ENCODE measurements at regions not wholly inside any gene's neighbourhood (a gene's known extent, or its start where the extent isn't known, plus 50 kb on each side); places are given as distances from the start of the nearest gene placed in this dataset.

- no peaks in the 10 kb centered on the region for H3K79me2 ChIP-seq (ENCODE audit: insufficient read depth, low read length)
- ATAC-seq (ENCODE audit: insufficient read depth, low read depth) = no peak
These were observed 830.5 kb upstream of the KLHL29 start for GRCh38 chr2:22554453-22554852.

GRCh38 chr2:22557406-22557805 is 827.6 kb upstream of the KLHL29 start:
- H3K4me3 ChIP-seq (ENCODE audit: low read depth in 1 of 2, low read length in 2 of 2) = no peak overlapping the region
- TF ChIP-seq CTCF (IDR thresholded peaks at IDR 0.05; ENCODE audit: borderline replicate concordance, extremely low read depth, low read length, poor library complexity, severe bottlenecking) = no peak
- no peak for TF ChIP-seq EZH2 (IDR thresholded peaks at IDR 0.05; ENCODE audit: borderline replicate concordance, low read depth, low read length, severe bottlenecking)
- no peaks in the 10 kb centered on the region for H4K20me1 ChIP-seq (ENCODE audit: insufficient read depth, low read length)
- H3K4me2 ChIP-seq (ENCODE audit: insufficient read depth, low read length) = no peak overlapping the region
- no peak overlapping the region for H2AFZ ChIP-seq (ENCODE audit: low read depth, low read length)
- no peaks in the 10 kb centered on the region for H3K4me1 ChIP-seq (ENCODE audit: insufficient read depth, low read length)
- no peak overlapping the region for H3K27ac ChIP-seq (ENCODE audit: low read length)
- H3K36me3 ChIP-seq (ENCODE audit: insufficient read depth, low read length) = no peaks in the 10 kb centered on the region
- H3K27me3 ChIP-seq (ENCODE audit: insufficient read depth, low read length, poor library complexity) = no peaks in the 10 kb centered on the region
- no peaks in the 10 kb centered on the region for H3K9me3 ChIP-seq (ENCODE audit: insufficient read depth, low read length, severe bottlenecking)
- DNase-seq = no peak
- ATAC-seq (ENCODE audit: insufficient read depth, low read depth) = no peak
- H3K9ac ChIP-seq (ENCODE audit: low read depth, low read length) = no peak overlapping the region
- no peaks in the 10 kb centered on the region for H3K79me2 ChIP-seq (ENCODE audit: insufficient read depth, low read length)

More at GRCh38 chr2:22554453-22554852, 830.5 kb upstream of the KLHL29 start:
- Histone ChIP-seq H3K4me2 (ENCODE audit: insufficient read depth, low read length) (no peak overlapping the region), H2AFZ (ENCODE audit: low read depth, low read length) (no peak overlapping the region), H3K27me3 (ENCODE audit: insufficient read depth, low read length, poor library complexity) (no peaks in the 10 kb centered on the region), H3K4me3 (ENCODE audit: low read depth in 1 of 2, low read length in 2 of 2) (no peak overlapping the region), H3K9ac (ENCODE audit: low read depth, low read length) (no peak overlapping the region), H4K20me1 (ENCODE audit: insufficient read depth, low read length) (no peaks in the 10 kb centered on the region), H3K9me3 (ENCODE audit: insufficient read depth, low read length, severe bottlenecking) (no peaks in the 10 kb centered on the region), H3K27ac (ENCODE audit: low read length) (no peak overlapping the region), H3K36me3 (ENCODE audit: insufficient read depth, low read length) (no peaks in the 10 kb centered on the region), H3K4me1 (ENCODE audit: insufficient read depth, low read length) (no peaks in the 10 kb centered on the region)
- DNase-seq = no peak
- TF ChIP-seq EZH2 (IDR thresholded peaks at IDR 0.05; ENCODE audit: borderline replicate concordance, low read depth, low read length, severe bottlenecking) (no peak), CTCF (IDR thresholded peaks at IDR 0.05; ENCODE audit: borderline replicate concordance, extremely low read depth, low read length, poor library complexity, severe bottlenecking) (no peak)

- Histone ChIP-seq H3K4me1 (ENCODE audit: insufficient read depth, low read length) (no peaks in the 10 kb centered on the region), H3K9ac (ENCODE audit: low read depth, low read length) (no peak overlapping the region), H3K4me3 (ENCODE audit: low read depth in 1 of 2, low read length in 2 of 2) (no peak overlapping the region), H3K27ac (ENCODE audit: low read length) (no peak overlapping the region), H3K9me3 (ENCODE audit: insufficient read depth, low read length, severe bottlenecking) (no peaks in the 10 kb centered on the region), H4K20me1 (ENCODE audit: insufficient read depth, low read length) (no peaks in the 10 kb centered on the region), H3K79me2 (ENCODE audit: insufficient read depth, low read length) (no peaks in the 10 kb centered on the region), H3K27me3 (ENCODE audit: insufficient read depth, low read length, poor library complexity) (no peaks in the 10 kb centered on the region), H3K4me2 (ENCODE audit: insufficient read depth, low read length) (no peak overlapping the region), H2AFZ (ENCODE audit: low read depth, low read length) (no peak overlapping the region), H3K36me3 (ENCODE audit: insufficient read depth, low read length) (no peaks in the 10 kb centered on the region)
- no peak for DNase-seq
- no peak for TF ChIP-seq CTCF (IDR thresholded peaks at IDR 0.05; ENCODE audit: borderline replicate concordance, extremely low read depth, low read length, poor library complexity, severe bottlenecking)
- no peak for TF ChIP-seq EZH2 (IDR thresholded peaks at IDR 0.05; ENCODE audit: borderline replicate concordance, low read depth, low read length, severe bottlenecking)
- no peak for ATAC-seq (ENCODE audit: insufficient read depth, low read depth)
These were observed 825.0 kb upstream of the KLHL29 start for GRCh38 chr2:22560021-22560420.

- Histone ChIP-seq H3K9me3 (ENCODE audit: insufficient read depth, low read length, severe bottlenecking) (peaks cover 13% of the 10 kb centered on the region), H3K4me2 (ENCODE audit: insufficient read depth, low read length) (no peak overlapping the region), H3K27me3 (ENCODE audit: insufficient read depth, low read length, poor library complexity) (no peaks in the 10 kb centered on the region), H3K9ac (ENCODE audit: low read depth, low read length) (no peak overlapping the region), H3K4me3 (ENCODE audit: low read depth in 1 of 2, low read length in 2 of 2) (no peak overlapping the region), H3K27ac (ENCODE audit: low read length) (no peak overlapping the region), H4K20me1 (ENCODE audit: insufficient read depth, low read length) (no peaks in the 10 kb centered on the region), H3K4me1 (ENCODE audit: insufficient read depth, low read length) (no peaks in the 10 kb centered on the region), H3K36me3 (ENCODE audit: insufficient read depth, low read length) (no peaks in the 10 kb centered on the region), H3K79me2 (ENCODE audit: insufficient read depth, low read length) (no peaks in the 10 kb centered on the region), H2AFZ (ENCODE audit: low read depth, low read length) (no peak overlapping the region)
- TF ChIP-seq CTCF (IDR thresholded peaks at IDR 0.05; ENCODE audit: borderline replicate concordance, extremely low read depth, low read length, poor library complexity, severe bottlenecking) = no peak
- TF ChIP-seq EZH2 (IDR thresholded peaks at IDR 0.05; ENCODE audit: borderline replicate concordance, low read depth, low read length, severe bottlenecking) = no peak
- DNase-seq = no peak
- no peak for ATAC-seq (ENCODE audit: insufficient read depth, low read depth)
These were observed 805.6 kb upstream of the KLHL29 start for GRCh38 chr2:22579341-22579740.

All from DND-41 (cell line).